Lower lobe of right lung (tissue), 2 donors: ENCODE measurements at regions not wholly inside any gene's neighbourhood (a gene's known extent, or its start where the extent isn't known, plus 50 kb on each side); places are given as distances from the start of the nearest gene placed in this dataset.

Source experiments
- ATAC-seq, 2 donors: fragments of 200-7000 bp; cut with Tn5 transposase; one replicate each; pipeline ENCODE4 v1.9.1; 2020 to 2022; ENCODE audit warnings: mild to moderate bottlenecking in 2 of 2, moderate library complexity in 2 of 2
- DNase-seq: peaks from one replicate; pipeline ENCODE4 v3.0.0-alpha.2; 2020
- H3K27ac ChIP-seq: fragments of 200-600 bp; one replicate; pipeline ENCODE4 v1.8.0; 2022
- H3K27me3 ChIP-seq: fragments of 200-600 bp; one replicate; pipeline ENCODE4 v1.8.0; 2022; ENCODE audit warnings: low read depth
- H3K36me3 ChIP-seq: fragments of 200-600 bp; one replicate; pipeline ENCODE4 v1.8.0; 2022; ENCODE audit warnings: mild to moderate bottlenecking
- H3K4me1 ChIP-seq: fragments of 200-600 bp; one replicate; pipeline ENCODE4 v1.8.0; 2022
- H3K4me3 ChIP-seq: fragments of 200-600 bp; one replicate; pipeline ENCODE4 v1.8.0; 2022; ENCODE audit warnings: mild to moderate bottlenecking
- H3K9me3 ChIP-seq: fragments of 200-600 bp; one replicate; pipeline ENCODE4 v1.8.0; 2022
- CTCF ChIP-seq: fragments of 200-600 bp; IDR thresholded peaks from one replicate; pipeline ENCODE4 v1.8.0; 2022; ENCODE audit warnings: antibody characterized with exemption, mild to moderate bottlenecking
- intact Hi-C: fragments of 100-400 bp; cut with DNase I; formaldehyde crosslinking; loops from one replicate; pipeline ENCODE4 v1.11.0; 2022
- donor health status: DM: no; HTN: yes; CAD: no; lungs with severe emphysema.

GRCh38 chr16:80025236-80025635 is 424.7 kb upstream of the MAF start:
- H3K9me3 ChIP-seq, result no peaks in the 10 kb centered on the region
- H3K27me3 ChIP-seq, result no peaks in the 10 kb centered on the region
- intact Hi-C loops, result no loop called here
- H3K4me3 ChIP-seq, result no peak overlapping the region
- ATAC-seq, result no peak
- H3K4me1 ChIP-seq, result peaks cover 7% of the 10 kb centered on the region
- no peaks in the 10 kb centered on the region for H3K36me3 ChIP-seq
- TF ChIP-seq CTCF, result no peak
- no peak for DNase-seq
- H3K27ac ChIP-seq, result no peak overlapping the region

GRCh38 chr16:80024443-80024842 is 423.9 kb upstream of the MAF start:
- H3K27ac ChIP-seq, result no peak overlapping the region
- ATAC-seq, result no peak
- no peaks in the 10 kb centered on the region for H3K9me3 ChIP-seq
- no peak overlapping the region for H3K4me3 ChIP-seq
- no peaks in the 10 kb centered on the region for H3K36me3 ChIP-seq
- TF ChIP-seq CTCF, result no peak
- peaks cover 7% of the 10 kb centered on the region for H3K4me1 ChIP-seq
- no peaks in the 10 kb centered on the region for H3K27me3 ChIP-seq
- intact Hi-C loops, result no loop called here
- no peak for DNase-seq

GRCh38 chr16:80023865-80024264 is 423.3 kb upstream of the MAF start:
- no peak overlapping the region for H3K4me3 ChIP-seq
- no peak for TF ChIP-seq CTCF

GRCh38 chr16:80019395-80019794 is 418.9 kb upstream of the MAF start:
- intact Hi-C loops, result no loop called here
- Histone ChIP-seq H3K27ac (no peak overlapping the region), H3K4me1 (no peaks in the 10 kb centered on the region), H3K4me3 (no peak overlapping the region), H3K9me3 (no peaks in the 10 kb centered on the region), H3K36me3 (no peaks in the 10 kb centered on the region), H3K27me3 (no peaks in the 10 kb centered on the region)
- TF ChIP-seq CTCF, result no peak
- ATAC-seq (no peak), DNase-seq (no peak)

More at GRCh38 chr16:80023865-80024264, 423.3 kb upstream of the MAF start:
- DNase-seq (no peak), ATAC-seq (no peak)
- peaks cover 7% of the 10 kb centered on the region for H3K4me1 ChIP-seq
- no peaks in the 10 kb centered on the region for H3K27me3 ChIP-seq
- H3K9me3 ChIP-seq, result no peaks in the 10 kb centered on the region
- H3K27ac ChIP-seq, result no peak overlapping the region
- H3K36me3 ChIP-seq, result no peaks in the 10 kb centered on the region
- intact Hi-C loops, result no loop called here

- TF ChIP-seq CTCF, result no peak
- intact Hi-C loops, result no loop called here
- no peak for ATAC-seq
Measured at GRCh38 chr16:80018466-80018865, 417.9 kb upstream of the MAF start.

GRCh38 chr16:80016731-80017326 is 416.3 kb upstream of the MAF start:
- H3K36me3 ChIP-seq, result no peaks in the 10 kb centered on the region
- no peaks in the 10 kb centered on the region for H3K4me1 ChIP-seq
- ATAC-seq, result no peak
- H3K9me3 ChIP-seq, result no peaks in the 10 kb centered on the region
- no peak overlapping the region for H3K4me3 ChIP-seq
- intact Hi-C loops, result no loop called here
- TF ChIP-seq CTCF, result no peak
- H3K27ac ChIP-seq, result no peak overlapping the region
- DNase-seq, result no peak
- no peaks in the 10 kb centered on the region for H3K27me3 ChIP-seq

More at GRCh38 chr16:80018466-80018865, 417.9 kb upstream of the MAF start:
- H3K27me3 ChIP-seq, result no peaks in the 10 kb centered on the region
- no peak overlapping the region for H3K27ac ChIP-seq
- DNase-seq, result no peak
- no peak overlapping the region for H3K4me3 ChIP-seq
- no peaks in the 10 kb centered on the region for H3K9me3 ChIP-seq
- H3K36me3 ChIP-seq, result no peaks in the 10 kb centered on the region
- H3K4me1 ChIP-seq, result no peaks in the 10 kb centered on the region
